ENCODE measurements at regions not wholly inside any gene's neighbourhood (a gene's known extent, or its start where the extent isn't known, plus 50 kb on each side); places are given as distances from the start of the nearest gene placed in this dataset.
"Not testable (repeated sequence)": the region's sequence is repeated elsewhere in the genome, so short reads cannot be mapped to it uniquely, and the experiment has no call there.

- TF ChIP-seq CTCF (conservative IDR thresholded peaks at IDR 0.05): no peak
- H3K36me3 Mint-ChIP-seq (ENCODE audit: low read depth): no peaks in the 10 kb centered on the region
- no peaks in the 10 kb centered on the region for H3K4me1 Mint-ChIP-seq
- DNase-seq (ENCODE audit: low read depth, low spot score): no peak
- H3K27me3 Mint-ChIP-seq (ENCODE audit: low read depth): no peaks in the 10 kb centered on the region
- no peak overlapping the region for H3K27ac Mint-ChIP-seq (ENCODE audit: unreplicated experiment)
- H3K9me3 Mint-ChIP-seq: no peaks in the 10 kb centered on the region
- H3K4me3 Mint-ChIP-seq: no peak overlapping the region
These were observed 316.1 kb downstream of the PTH2R start for GRCh38 chr2:208722731-208723130.

GRCh38 chr2:208725280-208725679 is 318.7 kb downstream of the PTH2R start:
- H3K9me3 Mint-ChIP-seq: no peaks in the 10 kb centered on the region
- H3K4me3 Mint-ChIP-seq: no peak overlapping the region
- H3K4me1 Mint-ChIP-seq: no peaks in the 10 kb centered on the region
- H3K36me3 Mint-ChIP-seq (ENCODE audit: low read depth): no peaks in the 10 kb centered on the region
- TF ChIP-seq CTCF (conservative IDR thresholded peaks at IDR 0.05): no peak
- no peaks in the 10 kb centered on the region for H3K27me3 Mint-ChIP-seq (ENCODE audit: low read depth)
- H3K27ac Mint-ChIP-seq (ENCODE audit: unreplicated experiment): no peak overlapping the region
- no peak for DNase-seq (ENCODE audit: low read depth, low spot score)

- no peak overlapping the region for H3K27ac Mint-ChIP-seq (ENCODE audit: unreplicated experiment)
- no peaks in the 10 kb centered on the region for H3K9me3 Mint-ChIP-seq
- no peak for DNase-seq (ENCODE audit: low read depth, low spot score)
- no peaks in the 10 kb centered on the region for H3K27me3 Mint-ChIP-seq (ENCODE audit: low read depth)
- H3K4me1 Mint-ChIP-seq: no peaks in the 10 kb centered on the region
- H3K36me3 Mint-ChIP-seq (ENCODE audit: low read depth): no peaks in the 10 kb centered on the region
- no peak overlapping the region for H3K4me3 Mint-ChIP-seq
- no peak for TF ChIP-seq CTCF (conservative IDR thresholded peaks at IDR 0.05)
These were observed 319.6 kb downstream of the PTH2R start for GRCh38 chr2:208726242-208726641.

- H3K36me3 Mint-ChIP-seq (ENCODE audit: low read depth); DNase-seq (ENCODE audit: low read depth, low spot score); H3K4me1 Mint-ChIP-seq; H3K27me3 Mint-ChIP-seq (ENCODE audit: low read depth); H3K9me3 Mint-ChIP-seq; H3K27ac Mint-ChIP-seq (ENCODE audit: unreplicated experiment); H3K4me3 Mint-ChIP-seq: not testable (repeated sequence)
These were observed 345.2 kb downstream of the PTH2R start for GRCh38 chr2:208751663-208752415.

- no peaks in the 10 kb centered on the region for H3K36me3 Mint-ChIP-seq (ENCODE audit: low read depth)
- DNase-seq (ENCODE audit: low read depth, low spot score): no peak
- no peak overlapping the region for H3K27ac Mint-ChIP-seq (ENCODE audit: unreplicated experiment)
- no peaks in the 10 kb centered on the region for H3K4me1 Mint-ChIP-seq
- no peak overlapping the region for H3K4me3 Mint-ChIP-seq
- TF ChIP-seq CTCF (conservative IDR thresholded peaks at IDR 0.05): no peak
- H3K9me3 Mint-ChIP-seq: peaks cover 9% of the 10 kb centered on the region
- H3K27me3 Mint-ChIP-seq (ENCODE audit: low read depth): no peaks in the 10 kb centered on the region
These were observed 350.8 kb downstream of the PTH2R start for GRCh38 chr2:208757364-208757763.

GRCh38 chr2:208773074-208773473 is 366.5 kb downstream of the PTH2R start:
- H3K27ac Mint-ChIP-seq (ENCODE audit: unreplicated experiment); H3K27me3 Mint-ChIP-seq (ENCODE audit: low read depth); H3K9me3 Mint-ChIP-seq; H3K36me3 Mint-ChIP-seq (ENCODE audit: low read depth); H3K4me3 Mint-ChIP-seq; DNase-seq (ENCODE audit: low read depth, low spot score); H3K4me1 Mint-ChIP-seq: not testable (repeated sequence)

All from neural crest cell (in vitro differentiated cells).